NCI-H1930 (cell line): ENCODE measurements at regions not wholly inside any gene's neighbourhood (a gene's known extent, or its start where the extent isn't known, plus 50 kb on each side); places are given as distances from the start of the nearest gene placed in this dataset.
"Not testable (repeated sequence)": the region's sequence is repeated elsewhere in the genome, so short reads cannot be mapped to it uniquely, and the experiment has no call there.

Experiments used
- DNase-seq, 2 experiments: peaks; one replicate each; lab custom pipeline; 2025; lab: John Stamatoyannopoulos, UW

GRCh38 chr19:30276011-30276882 is 95.9 kb upstream of the ZNF536 start:
- no peak for DNase-seq

GRCh38 chr19:30276883-30277280 is 95.3 kb upstream of the ZNF536 start:
- DNase-seq = no peak

GRCh38 chr19:30277941-30278881 is 94.0 kb upstream of the ZNF536 start:
- DNase-seq = no peak

GRCh38 chr19:30278882-30279254 is 93.3 kb upstream of the ZNF536 start:
- DNase-seq = no peak

GRCh38 chr19:30280018-30280417 is 92.2 kb upstream of the ZNF536 start:
- no peak for DNase-seq

GRCh38 chr19:30281906-30282305 is 90.3 kb upstream of the ZNF536 start:
- no peak for DNase-seq

GRCh38 chr19:30283556-30283955 is 88.6 kb upstream of the ZNF536 start:
- DNase-seq = no peak

GRCh38 chr19:30284209-30284608 is 88.0 kb upstream of the ZNF536 start:
- no peak for DNase-seq

GRCh38 chr19:30284885-30285284 is 87.3 kb upstream of the ZNF536 start:
- no peak for DNase-seq

GRCh38 chr19:30286378-30286777 is 85.8 kb upstream of the ZNF536 start:
- DNase-seq = no peak

- no peak for DNase-seq
Measured at GRCh38 chr19:30287259-30287658, 84.9 kb upstream of the ZNF536 start.

- no peak for DNase-seq
Measured at GRCh38 chr19:30287973-30288372, 84.2 kb upstream of the ZNF536 start.

- DNase-seq = no peak
Measured at GRCh38 chr19:30288911-30289310, 83.3 kb upstream of the ZNF536 start.

- no peak for DNase-seq
Measured at GRCh38 chr19:30289336-30289735, 82.8 kb upstream of the ZNF536 start.

- not testable (repeated sequence) for DNase-seq
Measured at GRCh38 chr19:30290805-30291204, 81.4 kb upstream of the ZNF536 start.

GRCh38 chr19:30293051-30293785 is 79.0 kb upstream of the ZNF536 start:
- no peak for DNase-seq

GRCh38 chr19:30297969-30298368 is 74.2 kb upstream of the ZNF536 start:
- DNase-seq = no peak

- no peak for DNase-seq
Measured at GRCh38 chr19:30303131-30303654, 69.0 kb upstream of the ZNF536 start.

- no peak for DNase-seq
Measured at GRCh38 chr19:30304540-30304939, 67.6 kb upstream of the ZNF536 start.

GRCh38 chr19:30305346-30306060 is 66.7 kb upstream of the ZNF536 start:
- no peak for DNase-seq
